ENCODE measurements at regions not wholly inside any gene's neighbourhood (a gene's known extent, or its start where the extent isn't known, plus 50 kb on each side); places are given as distances from the start of the nearest gene placed in this dataset.

DNA sequence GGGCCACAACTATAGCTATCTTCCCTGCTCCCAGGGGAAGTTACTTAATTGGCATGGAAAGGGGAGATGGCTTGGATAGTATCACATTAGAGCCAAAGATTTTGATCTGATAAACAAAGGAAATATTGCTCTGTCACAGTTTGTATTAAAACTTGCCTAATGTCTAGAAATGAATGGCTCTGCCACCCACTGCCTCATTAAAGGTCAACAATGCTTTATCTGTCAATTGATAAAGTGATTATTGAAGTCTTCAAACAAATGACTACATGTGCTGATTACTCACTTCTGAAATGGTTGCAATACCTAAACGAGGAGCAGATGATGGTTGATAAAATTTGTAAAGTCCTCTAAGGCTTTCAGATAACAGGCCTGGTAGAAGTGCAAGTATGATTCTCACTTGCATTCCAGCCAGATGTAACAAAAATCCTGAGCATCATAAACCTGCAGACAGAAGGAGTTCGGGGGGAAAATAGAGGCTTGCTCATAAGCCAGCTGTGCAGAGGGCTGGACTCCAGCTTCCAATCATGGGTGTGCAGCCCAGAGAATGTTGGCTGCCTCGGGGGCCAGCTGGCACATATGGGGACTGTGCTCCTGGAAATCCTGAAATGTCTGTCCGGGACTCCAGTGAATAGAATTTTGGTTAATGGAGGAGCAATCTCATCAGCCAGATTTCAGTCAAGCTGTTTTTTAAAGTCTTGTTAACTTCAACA is 200.5 kb upstream of the SLC27A6 start:
- TF ChIP-seq, protein P1, sequence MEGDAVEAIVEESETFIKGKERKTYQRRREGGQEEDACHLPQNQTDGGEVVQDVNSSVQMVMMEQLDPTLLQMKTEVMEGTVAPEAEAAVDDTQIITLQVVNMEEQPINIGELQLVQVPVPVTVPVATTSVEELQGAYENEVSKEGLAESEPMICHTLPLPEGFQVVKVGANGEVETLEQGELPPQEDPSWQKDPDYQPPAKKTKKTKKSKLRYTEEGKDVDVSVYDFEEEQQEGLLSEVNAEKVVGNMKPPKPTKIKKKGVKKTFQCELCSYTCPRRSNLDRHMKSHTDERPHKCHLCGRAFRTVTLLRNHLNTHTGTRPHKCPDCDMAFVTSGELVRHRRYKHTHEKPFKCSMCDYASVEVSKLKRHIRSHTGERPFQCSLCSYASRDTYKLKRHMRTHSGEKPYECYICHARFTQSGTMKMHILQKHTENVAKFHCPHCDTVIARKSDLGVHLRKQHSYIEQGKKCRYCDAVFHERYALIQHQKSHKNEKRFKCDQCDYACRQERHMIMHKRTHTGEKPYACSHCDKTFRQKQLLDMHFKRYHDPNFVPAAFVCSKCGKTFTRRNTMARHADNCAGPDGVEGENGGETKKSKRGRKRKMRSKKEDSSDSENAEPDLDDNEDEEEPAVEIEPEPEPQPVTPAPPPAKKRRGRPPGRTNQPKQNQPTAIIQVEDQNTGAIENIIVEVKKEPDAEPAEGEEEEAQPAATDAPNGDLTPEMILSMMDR (optimal IDR thresholded peaks at IDR 0.05 in 1 of 3, IDR thresholded peaks at IDR 0.05 in 1 of 3, conservative IDR thresholded peaks at IDR 0.05 in 1 of 3; ENCODE audit: extremely low read depth in 1 of 3, insufficient read depth in 2 of 3, low read length in 3 of 3), result no peak
- no peak for TF ChIP-seq EZH2 (IDR thresholded peaks at IDR 0.05; ENCODE audit: low read length)
